ENCODE measurements at regions not wholly inside any gene's neighbourhood (a gene's known extent, or its start where the extent isn't known, plus 50 kb on each side); places are given as distances from the start of the nearest gene placed in this dataset.
"Not testable (repeated sequence)": the region's sequence is repeated elsewhere in the genome, so short reads cannot be mapped to it uniquely, and the experiment has no call there.

DNA sequence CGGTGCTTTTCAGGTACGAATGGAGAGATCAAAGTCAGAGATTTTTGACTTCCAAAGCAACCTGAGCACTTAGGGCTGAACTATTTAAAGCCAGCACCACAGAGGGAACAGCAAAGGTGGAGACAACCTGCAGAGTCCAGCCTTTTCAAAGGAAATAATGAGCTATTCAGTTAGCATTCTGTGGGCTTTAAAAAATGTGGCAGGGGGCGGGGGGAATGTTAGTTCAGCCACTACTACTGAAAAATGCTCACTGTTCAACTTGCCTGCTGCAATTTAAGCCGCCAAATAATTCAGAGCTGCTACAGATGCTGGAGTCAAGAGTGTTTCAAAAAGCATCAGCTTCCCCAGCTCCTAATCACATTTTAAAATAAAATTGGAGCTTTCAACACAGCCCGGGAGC lies 473.3 kb upstream of the PLXNA2 start:
- DNase-seq = no peak

GRCh38 chr1:208722592-208722991 lies 478.4 kb upstream of the PLXNA2 start:
- no peak for DNase-seq

GRCh38 chr1:208724079-208724478 lies 479.9 kb upstream of the PLXNA2 start:
- no peak for DNase-seq

GRCh38 chr1:208728815-208729214 lies 484.6 kb upstream of the PLXNA2 start:
- no peak for DNase-seq

- no peak for DNase-seq
Observed at GRCh38 chr1:208731981-208732821, 488.0 kb upstream of the PLXNA2 start.

- no peak for DNase-seq
Observed at GRCh38 chr1:208737161-208737560, 493.0 kb upstream of the PLXNA2 start.

DNA sequence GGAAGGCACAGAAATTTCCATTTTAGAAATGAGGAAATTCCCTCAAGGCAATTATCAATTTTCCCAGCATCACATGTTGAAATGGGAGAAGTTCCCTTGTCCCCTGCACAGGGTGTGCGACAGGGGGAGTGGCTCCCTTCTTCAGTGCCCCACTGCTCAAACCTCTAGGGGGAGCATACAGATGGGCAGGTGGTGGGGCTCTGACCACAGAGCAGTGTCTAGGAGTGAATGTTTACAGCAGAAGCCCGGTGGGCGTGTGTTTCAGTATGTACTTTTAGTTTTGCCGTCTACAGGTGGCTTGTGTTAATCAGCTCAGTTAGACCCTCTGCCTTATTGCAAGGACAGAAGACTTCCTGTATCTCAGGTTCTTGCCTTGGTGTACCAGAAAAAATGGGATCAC lies 493.7 kb upstream of the PLXNA2 start:
- no peak for DNase-seq

GRCh38 chr1:208739636-208740035 lies 495.5 kb upstream of the PLXNA2 start:
- DNase-seq = not testable (repeated sequence)

- no peak for DNase-seq
Observed at GRCh38 chr1:208741296-208741695, 497.1 kb upstream of the PLXNA2 start.

DNA sequence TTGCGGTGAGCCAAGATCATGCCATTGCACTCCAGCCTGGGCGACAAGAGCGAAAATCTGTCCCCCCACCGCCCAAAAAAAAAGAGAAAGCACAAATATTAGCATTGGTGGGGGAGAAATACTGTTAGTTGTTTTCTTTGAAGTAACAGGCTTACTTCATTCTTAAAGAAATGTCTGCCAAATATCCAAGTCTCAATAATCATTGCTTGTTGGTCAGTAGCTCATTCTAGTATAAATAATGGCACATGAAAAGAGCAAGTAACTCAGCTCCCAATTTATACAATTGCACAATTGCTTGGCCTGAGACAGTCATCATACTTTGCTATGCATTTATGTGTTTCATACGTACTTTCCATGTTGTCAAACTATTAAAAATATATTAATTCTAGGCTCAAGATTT lies 499.2 kb upstream of the PLXNA2 start:
- DNase-seq = no peak

DNA sequence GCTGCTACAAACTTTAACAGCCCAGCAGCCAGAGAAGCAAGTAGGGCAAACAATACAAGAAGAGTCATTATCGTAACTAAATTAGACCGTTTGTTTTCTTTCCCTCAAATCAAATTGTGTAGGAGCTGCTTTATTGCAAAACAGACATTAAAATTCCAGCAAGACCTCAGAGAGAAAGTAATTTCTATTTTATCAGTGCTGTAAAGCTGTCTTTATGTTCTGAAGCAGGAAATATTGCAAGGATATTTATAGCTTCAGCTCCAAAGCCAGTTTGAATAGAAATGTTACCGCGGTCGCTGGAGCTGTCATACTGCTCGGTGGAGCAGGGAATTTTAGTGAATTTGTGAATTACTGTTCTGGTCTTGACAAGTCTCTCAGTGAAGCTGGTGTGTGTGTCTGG lies 503.8 kb upstream of the PLXNA2 start:
- no peak for DNase-seq

DNA sequence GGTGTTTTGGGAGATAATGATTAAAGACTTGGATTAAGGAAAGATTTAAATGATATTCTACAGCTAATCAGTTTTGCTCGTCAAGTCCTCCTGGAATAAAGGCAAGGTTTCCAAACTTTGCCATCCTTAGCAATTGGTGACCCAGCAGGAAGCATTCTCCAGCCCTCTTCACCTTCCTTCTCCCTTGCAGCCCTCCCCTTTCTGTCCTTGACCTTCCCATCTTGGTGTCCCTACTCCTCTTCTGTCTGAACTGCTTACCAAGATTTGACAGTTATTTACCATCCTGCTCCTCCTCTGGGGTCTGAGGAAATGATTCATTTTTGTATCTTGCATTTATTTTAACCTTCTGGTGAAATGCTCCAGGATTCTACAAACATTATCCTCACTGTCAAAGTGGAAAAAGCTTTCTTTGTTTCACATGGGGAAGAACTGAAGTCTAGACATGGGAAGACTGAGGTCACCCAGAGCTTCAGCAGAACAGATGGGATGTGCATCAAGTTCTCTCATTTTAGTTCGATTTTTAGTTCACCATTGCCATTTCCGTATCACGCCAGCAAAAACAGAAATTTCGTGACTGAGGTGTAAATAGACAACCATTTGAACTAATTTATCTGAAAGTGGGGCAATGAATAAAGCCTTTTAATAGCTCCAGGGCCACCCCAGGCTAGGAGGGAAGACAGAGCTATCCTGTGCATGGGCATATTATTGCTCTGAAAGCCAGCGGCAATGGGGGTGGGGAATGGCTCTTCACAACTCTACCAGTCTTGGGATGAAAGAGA lies 504.4 kb upstream of the PLXNA2 start:
- no peak for DNase-seq

DNA sequence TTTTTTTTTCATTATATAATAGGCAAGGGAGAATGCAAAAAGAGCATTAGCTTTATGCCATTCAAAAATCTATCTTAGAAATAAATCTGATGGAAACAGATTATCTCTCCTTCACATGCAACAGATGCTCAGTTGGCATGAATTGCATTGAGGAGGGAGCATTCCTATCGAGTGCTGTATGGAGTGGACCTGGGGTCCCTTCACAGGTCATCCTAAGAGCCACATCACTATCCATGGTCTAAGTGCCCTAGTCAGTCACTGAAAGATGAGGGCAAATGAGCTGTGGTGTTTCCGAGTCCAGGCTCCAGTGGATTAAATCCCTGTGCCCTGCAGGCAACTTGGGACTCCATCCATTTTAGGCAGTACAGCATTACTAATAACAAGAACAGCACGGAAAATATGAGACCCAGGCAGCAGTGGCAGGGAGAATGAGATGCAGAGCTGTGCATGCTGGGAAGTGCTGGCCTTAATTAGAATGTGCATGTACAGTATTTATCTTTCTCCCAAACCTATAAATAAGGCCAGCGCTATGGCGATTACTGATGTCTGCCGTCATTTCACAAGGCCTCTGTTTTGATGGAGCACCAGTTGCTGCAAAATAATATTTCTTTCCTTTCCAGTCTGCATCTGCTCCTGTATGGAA lies 512.3 kb upstream of the PLXNA2 start:
- DNase-seq = no peak

DNA sequence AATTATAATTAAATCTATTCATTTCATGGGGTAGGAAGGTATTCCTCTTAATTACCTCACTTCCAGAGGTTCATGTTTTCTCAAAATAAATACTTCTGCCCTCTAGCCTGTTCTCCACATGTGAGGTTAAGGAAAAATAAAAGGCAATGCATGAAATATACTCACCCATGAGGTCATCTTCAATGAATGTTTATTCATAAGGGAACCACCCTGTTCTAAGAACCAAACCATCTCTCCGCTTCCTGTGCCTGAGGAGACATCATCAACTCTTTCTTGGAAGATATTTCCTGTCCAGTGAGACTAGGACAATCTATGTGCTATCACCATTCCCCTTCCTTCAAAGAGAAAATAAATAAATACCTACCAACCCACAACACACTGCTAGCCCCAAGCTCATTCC lies 513.7 kb upstream of the PLXNA2 start:
- DNase-seq = no peak

DNA sequence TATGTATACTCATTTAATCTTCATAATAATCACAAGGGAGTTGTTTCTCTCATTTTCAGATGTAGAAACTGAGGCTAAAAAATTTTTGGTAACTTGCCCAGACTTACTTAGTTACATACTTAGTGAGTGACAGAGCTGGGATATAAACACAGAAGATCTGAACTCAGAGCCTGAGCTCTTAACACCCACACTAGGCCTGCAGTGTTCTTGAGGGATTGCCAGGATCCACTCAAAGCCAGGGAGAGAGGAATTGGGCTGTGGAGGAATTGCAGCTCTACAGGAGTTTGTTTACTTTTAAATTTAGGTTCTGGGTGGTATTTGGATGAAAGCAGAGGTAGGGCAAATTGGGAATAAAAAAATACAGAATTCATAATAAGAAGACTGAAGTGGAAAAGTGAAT lies 515.1 kb upstream of the PLXNA2 start:
- DNase-seq = no peak

DNA sequence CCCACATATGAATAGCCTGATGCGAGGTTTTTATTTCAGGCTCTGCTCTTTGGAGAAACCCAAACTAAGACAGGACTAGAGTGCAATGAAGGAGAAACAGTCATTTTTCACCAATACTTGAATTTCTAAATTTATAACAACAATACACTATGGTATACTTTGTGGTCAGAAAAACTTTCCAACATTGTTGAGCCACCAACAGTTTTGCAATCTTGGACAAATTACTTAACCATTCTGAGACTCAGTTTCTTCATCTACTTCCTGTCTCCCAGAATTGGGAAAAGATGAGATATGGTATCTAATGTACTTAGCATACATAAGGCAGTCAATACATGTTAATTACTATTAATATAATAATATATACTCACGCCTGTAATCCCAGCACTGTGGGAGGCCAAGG lies 519.8 kb upstream of the PLXNA2 start:
- DNase-seq = no peak

GRCh38 chr1:208766832-208767231 lies 522.6 kb upstream of the PLXNA2 start:
- no peak for DNase-seq

- DNase-seq = no peak
Observed at GRCh38 chr1:208767816-208768215, 523.6 kb upstream of the PLXNA2 start.

GRCh38 chr1:208772891-208773290 lies 528.7 kb upstream of the PLXNA2 start:
- DNase-seq = no peak

GRCh38 chr1:208775841-208776240 lies 531.7 kb upstream of the PLXNA2 start:
- DNase-seq = no peak

- DNase-seq = no peak
Observed at GRCh38 chr1:208778417-208778816, 534.2 kb upstream of the PLXNA2 start.

DNA sequence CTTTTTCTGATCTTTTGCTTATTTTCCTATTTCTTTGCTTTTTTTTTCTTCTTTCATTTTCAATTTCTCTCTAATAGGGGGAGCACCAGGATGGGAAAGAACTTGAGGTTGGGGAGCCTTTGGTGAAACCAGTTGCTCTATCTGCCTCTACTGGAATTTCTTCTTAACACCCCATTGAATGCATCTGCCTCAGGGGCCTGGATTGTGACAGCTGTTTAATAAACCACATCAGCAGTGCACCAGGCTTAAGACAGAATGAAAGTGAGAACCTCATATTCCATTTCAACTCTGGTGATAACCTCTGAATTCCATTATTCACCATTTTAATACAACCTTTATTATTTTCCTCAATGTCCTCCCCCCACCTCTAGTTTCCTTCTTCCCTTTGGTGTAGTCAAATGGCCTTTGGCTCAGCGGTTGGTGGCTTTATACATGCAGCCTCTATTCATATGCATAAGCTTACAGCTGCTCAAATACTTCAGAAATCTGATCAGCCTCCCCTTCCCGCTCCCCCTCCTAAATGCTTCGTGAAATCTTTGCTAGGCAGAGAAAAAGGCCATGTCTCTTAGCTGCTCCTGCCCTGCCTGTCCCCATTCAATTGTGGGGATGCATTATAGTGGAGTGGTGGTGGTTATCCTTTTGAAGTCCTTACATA lies 537.3 kb upstream of the PLXNA2 start:
- DNase-seq = no peak
